ENCODE measurements at regions not wholly inside any gene's neighbourhood (a gene's known extent, or its start where the extent isn't known, plus 50 kb on each side); places are given as distances from the start of the nearest gene placed in this dataset.
A peak's percentile ranks its signal among the peaks of the same experiment; 100 is the strongest.

DNA sequence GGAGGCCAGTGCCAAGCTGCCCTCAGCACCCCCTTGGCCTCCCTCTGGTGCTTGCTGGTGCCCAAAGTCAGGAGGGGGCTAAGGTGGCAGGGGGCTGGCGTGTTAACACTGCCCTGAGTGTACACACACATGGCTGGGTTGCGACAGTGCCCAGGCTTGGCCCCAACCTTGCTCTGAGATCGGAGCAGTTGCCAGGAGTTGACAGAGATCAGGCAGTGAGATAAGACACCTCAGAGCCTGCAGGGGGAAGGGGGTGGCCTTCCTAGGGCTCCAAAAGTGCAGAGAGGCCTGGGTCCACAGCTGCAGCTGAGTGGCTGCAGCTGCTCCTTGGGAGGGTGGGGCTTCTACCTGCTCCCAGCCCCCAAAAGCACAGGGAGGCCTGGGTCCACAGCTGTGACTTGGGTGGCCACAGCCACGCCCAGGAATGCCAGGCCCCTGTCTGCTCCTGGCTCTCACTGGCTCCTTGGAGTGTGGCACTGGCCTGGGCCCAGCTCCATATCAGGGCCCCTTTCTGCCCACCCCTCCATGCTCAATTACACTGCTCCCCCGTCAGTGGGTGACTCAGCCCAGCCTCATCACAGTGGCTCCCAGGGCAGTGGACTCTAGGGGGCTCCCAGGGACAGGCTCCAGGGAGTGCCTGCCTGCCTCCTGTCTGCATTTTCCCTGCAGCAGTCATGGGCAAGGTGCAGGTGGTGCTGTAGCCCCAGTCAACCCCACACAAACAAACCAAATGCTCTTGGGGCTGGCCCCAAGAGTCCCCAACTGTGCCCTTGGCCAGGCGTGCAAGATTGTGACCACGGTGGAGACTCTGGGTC, 56.4 kb upstream of the C15orf39 start (continued):
- TF ChIP-seq AHR (CRISPR knock-in tag; IDR thresholded peaks at IDR 0.05) (no peak), ZNF256 (CRISPR knock-in tag; conservative IDR thresholded peaks at IDR 0.05) (no peak), NFE2 (CRISPR knock-in tag; IDR thresholded peaks at IDR 0.05) (no peak), SATB2 (CRISPR knock-in tag; IDR thresholded peaks at IDR 0.05) (no peak), SMARCC2 (IDR thresholded peaks at IDR 0.05) (no peak), NONO (IDR thresholded peaks at IDR 0.05) (no peak), NONO (CRISPR knock-in tag; conservative IDR thresholded peaks at IDR 0.05) (no peak), ZNF124 (CRISPR knock-in tag; IDR thresholded peaks at IDR 0.05) (no peak), ZIK1 (CRISPR knock-in tag; IDR thresholded peaks at IDR 0.05; ENCODE audit: borderline replicate concordance, low read depth) (0 out of 2 replicates have a peak, but pooled peaks have one; percentile 25), RARA (CRISPR knock-in tag; IDR thresholded peaks at IDR 0.05) (peak; percentile 25; the same call in 1 of the 2 replicates), ADNP (CRISPR knock-in tag; IDR thresholded peaks at IDR 0.05) (no peak), XRCC5 (optimal IDR thresholded peaks at IDR 0.05; ENCODE audit: low read length) (peak; percentile 92), HNRNPH1 (optimal IDR thresholded peaks at IDR 0.05; ENCODE audit: low read depth, low read length) (no peak), ZNF780A (CRISPR knock-in tag; IDR thresholded peaks at IDR 0.05) (no peak), GLI4 (CRISPR knock-in tag; IDR thresholded peaks at IDR 0.05; ENCODE audit: borderline replicate concordance) (no peak), ZNF746 (CRISPR knock-in tag; IDR thresholded peaks at IDR 0.05) (no peak), ZFYVE20 (CRISPR knock-in tag; IDR thresholded peaks at IDR 0.05; ENCODE audit: borderline replicate concordance, low read depth) (no peak), HHEX (CRISPR knock-in tag; IDR thresholded peaks at IDR 0.05) (no peak), ATRX (CRISPR knock-in tag; IDR thresholded peaks at IDR 0.05; ENCODE audit: borderline replicate concordance) (no peak), ZNF749 (CRISPR knock-in tag; IDR thresholded peaks at IDR 0.05; ENCODE audit: borderline replicate concordance) (no peak), TARDBP (CRISPR knock-in tag; IDR thresholded peaks at IDR 0.05) (0 out of 2 replicates have a peak, but pooled peaks have one; percentile 14)
- TF ChIP-seq, protein P1, sequence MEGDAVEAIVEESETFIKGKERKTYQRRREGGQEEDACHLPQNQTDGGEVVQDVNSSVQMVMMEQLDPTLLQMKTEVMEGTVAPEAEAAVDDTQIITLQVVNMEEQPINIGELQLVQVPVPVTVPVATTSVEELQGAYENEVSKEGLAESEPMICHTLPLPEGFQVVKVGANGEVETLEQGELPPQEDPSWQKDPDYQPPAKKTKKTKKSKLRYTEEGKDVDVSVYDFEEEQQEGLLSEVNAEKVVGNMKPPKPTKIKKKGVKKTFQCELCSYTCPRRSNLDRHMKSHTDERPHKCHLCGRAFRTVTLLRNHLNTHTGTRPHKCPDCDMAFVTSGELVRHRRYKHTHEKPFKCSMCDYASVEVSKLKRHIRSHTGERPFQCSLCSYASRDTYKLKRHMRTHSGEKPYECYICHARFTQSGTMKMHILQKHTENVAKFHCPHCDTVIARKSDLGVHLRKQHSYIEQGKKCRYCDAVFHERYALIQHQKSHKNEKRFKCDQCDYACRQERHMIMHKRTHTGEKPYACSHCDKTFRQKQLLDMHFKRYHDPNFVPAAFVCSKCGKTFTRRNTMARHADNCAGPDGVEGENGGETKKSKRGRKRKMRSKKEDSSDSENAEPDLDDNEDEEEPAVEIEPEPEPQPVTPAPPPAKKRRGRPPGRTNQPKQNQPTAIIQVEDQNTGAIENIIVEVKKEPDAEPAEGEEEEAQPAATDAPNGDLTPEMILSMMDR (CRISPR knock-in tag; IDR thresholded peaks at IDR 0.05) = peak; percentile 94
- TF ChIP-seq, protein P2, sequence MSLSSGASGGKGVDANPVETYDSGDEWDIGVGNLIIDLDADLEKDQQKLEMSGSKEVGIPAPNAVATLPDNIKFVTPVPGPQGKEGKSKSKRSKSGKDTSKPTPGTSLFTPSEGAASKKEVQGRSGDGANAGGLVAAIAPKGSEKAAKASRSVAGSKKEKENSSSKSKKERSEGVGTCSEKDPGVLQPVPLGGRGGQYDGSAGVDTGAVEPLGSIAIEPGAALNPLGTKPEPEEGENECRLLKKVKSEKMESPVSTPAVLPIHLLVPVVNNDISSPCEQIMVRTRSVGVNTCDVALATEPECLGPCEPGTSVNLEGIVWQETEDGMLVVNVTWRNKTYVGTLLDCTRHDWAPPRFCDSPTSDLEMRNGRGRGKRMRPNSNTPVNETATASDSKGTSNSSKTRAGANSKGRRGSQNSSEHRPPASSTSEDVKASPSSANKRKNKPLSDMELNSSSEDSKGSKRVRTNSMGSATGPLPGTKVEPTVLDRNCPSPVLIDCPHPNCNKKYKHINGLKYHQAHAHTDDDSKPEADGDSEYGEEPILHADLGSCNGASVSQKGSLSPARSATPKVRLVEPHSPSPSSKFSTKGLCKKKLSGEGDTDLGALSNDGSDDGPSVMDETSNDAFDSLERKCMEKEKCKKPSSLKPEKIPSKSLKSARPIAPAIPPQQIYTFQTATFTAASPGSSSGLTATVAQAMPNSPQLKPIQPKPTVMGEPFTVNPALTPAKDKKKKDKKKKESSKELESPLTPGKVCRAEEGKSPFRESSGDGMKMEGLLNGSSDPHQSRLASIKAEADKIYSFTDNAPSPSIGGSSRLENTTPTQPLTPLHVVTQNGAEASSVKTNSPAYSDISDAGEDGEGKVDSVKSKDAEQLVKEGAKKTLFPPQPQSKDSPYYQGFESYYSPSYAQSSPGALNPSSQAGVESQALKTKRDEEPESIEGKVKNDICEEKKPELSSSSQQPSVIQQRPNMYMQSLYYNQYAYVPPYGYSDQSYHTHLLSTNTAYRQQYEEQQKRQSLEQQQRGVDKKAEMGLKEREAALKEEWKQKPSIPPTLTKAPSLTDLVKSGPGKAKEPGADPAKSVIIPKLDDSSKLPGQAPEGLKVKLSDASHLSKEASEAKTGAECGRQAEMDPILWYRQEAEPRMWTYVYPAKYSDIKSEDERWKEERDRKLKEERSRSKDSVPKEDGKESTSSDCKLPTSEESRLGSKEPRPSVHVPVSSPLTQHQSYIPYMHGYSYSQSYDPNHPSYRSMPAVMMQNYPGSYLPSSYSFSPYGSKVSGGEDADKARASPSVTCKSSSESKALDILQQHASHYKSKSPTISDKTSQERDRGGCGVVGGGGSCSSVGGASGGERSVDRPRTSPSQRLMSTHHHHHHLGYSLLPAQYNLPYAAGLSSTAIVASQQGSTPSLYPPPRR (CRISPR knock-in tag; IDR thresholded peaks at IDR 0.05; ENCODE audit: borderline replicate concordance) = peak; percentile 51; the same call in 1 of the 2 replicates
- TF ChIP-seq, protein P3, sequence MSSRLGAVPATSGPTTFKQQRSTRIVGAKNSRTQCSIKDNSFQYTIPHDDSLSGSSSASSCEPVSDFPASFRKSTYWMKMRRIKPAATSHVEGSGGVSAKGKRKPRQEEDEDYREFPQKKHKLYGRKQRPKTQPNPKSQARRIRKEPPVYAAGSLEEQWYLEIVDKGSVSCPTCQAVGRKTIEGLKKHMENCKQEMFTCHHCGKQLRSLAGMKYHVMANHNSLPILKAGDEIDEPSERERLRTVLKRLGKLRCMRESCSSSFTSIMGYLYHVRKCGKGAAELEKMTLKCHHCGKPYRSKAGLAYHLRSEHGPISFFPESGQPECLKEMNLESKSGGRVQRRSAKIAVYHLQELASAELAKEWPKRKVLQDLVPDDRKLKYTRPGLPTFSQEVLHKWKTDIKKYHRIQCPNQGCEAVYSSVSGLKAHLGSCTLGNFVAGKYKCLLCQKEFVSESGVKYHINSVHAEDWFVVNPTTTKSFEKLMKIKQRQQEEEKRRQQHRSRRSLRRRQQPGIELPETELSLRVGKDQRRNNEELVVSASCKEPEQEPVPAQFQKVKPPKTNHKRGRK (CRISPR knock-in tag; IDR thresholded peaks at IDR 0.05) = no peak

All from HepG2 (cell line).